ENCODE measurements at regions not wholly inside any gene's neighbourhood (a gene's known extent, or its start where the extent isn't known, plus 50 kb on each side); places are given as distances from the start of the nearest gene placed in this dataset.

DNA sequence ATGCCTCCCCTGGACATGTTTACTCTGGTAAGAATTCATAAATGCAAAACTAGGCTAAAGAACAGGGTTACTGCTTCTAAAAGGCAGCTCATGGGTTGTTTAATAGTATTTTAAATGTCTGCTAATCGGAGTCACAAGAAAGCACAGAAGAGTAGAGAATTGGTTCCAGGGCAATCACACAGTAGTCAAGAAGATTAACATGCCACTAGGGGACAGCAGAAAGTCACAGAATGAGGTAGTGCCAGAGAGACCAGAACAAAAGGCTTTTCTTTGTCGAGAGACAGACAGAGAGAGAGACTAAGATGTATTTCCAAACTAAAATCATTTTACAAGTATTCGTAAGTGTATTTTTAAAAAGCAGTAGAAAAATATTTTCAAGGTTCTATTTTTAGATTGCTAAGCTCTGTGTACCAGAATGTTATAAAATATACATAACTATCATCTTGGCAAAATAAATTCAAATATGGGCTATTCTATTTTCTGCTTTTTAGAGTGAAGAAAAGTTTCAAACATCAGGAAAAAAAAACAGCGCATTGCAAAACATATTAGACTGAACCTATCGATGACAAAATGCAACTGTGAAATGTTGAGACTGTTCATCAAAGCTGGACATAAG, 78.3 kb upstream of the CDIN1 start:
- Histone ChIP-seq H3K4me3 (no peak overlapping the region), H3K27ac (peak overlapping the region in 1 of 4 donors; percentile 0), H3K4me1 (peaks cover 0 to 3% (median 0%) of the 10 kb centered on the region in 3 donors), H3K9me3 (no peaks in the 10 kb centered on the region), H3K36me3 (no peaks in the 10 kb centered on the region), H3K27me3 (no peaks in the 10 kb centered on the region)
- TF ChIP-seq POLR2A (IDR thresholded peaks at IDR 0.05), result no peak
- TF ChIP-seq, protein P1, sequence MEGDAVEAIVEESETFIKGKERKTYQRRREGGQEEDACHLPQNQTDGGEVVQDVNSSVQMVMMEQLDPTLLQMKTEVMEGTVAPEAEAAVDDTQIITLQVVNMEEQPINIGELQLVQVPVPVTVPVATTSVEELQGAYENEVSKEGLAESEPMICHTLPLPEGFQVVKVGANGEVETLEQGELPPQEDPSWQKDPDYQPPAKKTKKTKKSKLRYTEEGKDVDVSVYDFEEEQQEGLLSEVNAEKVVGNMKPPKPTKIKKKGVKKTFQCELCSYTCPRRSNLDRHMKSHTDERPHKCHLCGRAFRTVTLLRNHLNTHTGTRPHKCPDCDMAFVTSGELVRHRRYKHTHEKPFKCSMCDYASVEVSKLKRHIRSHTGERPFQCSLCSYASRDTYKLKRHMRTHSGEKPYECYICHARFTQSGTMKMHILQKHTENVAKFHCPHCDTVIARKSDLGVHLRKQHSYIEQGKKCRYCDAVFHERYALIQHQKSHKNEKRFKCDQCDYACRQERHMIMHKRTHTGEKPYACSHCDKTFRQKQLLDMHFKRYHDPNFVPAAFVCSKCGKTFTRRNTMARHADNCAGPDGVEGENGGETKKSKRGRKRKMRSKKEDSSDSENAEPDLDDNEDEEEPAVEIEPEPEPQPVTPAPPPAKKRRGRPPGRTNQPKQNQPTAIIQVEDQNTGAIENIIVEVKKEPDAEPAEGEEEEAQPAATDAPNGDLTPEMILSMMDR (IDR thresholded peaks at IDR 0.05), result peak; percentile 27 to 76 (median 62)
- WGBS, 2 donors, result 24 to 29% methylated on average over 5 of the region's 5 CpGs
- intact Hi-C loops (cut with DNase I), result loop anchor here (10.0 kb wide), 1 partner anchor 374 kb away; no protein-coding TSS in a partner anchor
- no peak for DNase-seq

GRCh38 chr15:36502509-36502908, 76.9 kb upstream of the CDIN1 start:
- no peak for DNase-seq
- Histone ChIP-seq H3K27ac (no peak overlapping the region), H3K27me3 (no peaks in the 10 kb centered on the region), H3K36me3 (no peaks in the 10 kb centered on the region), H3K4me3 (no peak overlapping the region), H3K4me1 (peaks cover 0 to 3% (median 0%) of the 10 kb centered on the region in 3 donors), H3K9me3 (no peaks in the 10 kb centered on the region)
- TF ChIP-seq POLR2A (IDR thresholded peaks at IDR 0.05), result no peak
- TF ChIP-seq, protein P1 (IDR thresholded peaks at IDR 0.05), result no peak
- intact Hi-C loops (cut with DNase I), result loop anchor here (10.0 kb wide), 1 partner anchor 372 kb away; no protein-coding TSS in a partner anchor
- 45 to 55% methylated on average over 1 of the region's 1 CpG for WGBS, 2 donors

DNA sequence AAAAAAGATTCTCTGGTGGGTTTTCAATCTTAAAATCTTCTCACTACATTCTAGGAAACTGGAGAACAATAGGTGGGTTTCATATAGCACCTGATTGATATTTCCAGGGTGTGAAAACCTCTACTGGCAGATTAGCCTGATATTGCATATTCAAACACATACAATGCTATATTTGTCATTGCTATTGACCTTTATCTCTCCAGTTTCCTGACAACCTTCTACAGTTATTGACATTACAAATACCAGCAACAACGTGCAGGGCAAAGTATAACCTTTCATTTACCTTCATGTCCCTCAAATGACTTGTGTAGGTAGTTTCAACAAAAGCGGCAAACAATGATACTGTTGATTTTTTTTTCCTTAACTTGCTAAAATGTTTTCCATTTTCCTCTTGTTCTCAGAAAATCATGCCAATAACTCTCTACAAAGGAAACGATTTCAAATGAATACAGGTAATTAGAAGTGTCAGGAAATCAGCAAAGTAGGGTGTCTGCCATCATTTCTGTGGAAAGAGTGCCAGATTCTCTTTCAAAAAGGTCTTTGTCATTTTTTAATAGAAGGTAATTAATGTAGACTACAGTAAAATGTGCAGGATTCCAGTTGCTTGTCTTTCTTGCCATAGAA, 72.6 kb upstream of the CDIN1 start:
- no peak for TF ChIP-seq POLR2A (IDR thresholded peaks at IDR 0.05)
- TF ChIP-seq, protein P1 (IDR thresholded peaks at IDR 0.05), result no peak
- 48% methylated on average over 3 of the region's 3 CpGs for WGBS, 2 donors
- H3K4me3 ChIP-seq, result no peak overlapping the region
- H3K27ac ChIP-seq, result no peak overlapping the region
- H3K27me3 ChIP-seq, result no peaks in the 10 kb centered on the region
- no peaks in the 10 kb centered on the region for H3K36me3 ChIP-seq
- DNase-seq, result no peak
- no peaks in the 10 kb centered on the region for H3K4me1 ChIP-seq
- intact Hi-C loops (cut with DNase I), result loop anchor here (10.0 kb wide), 1 partner anchor 368 kb away; no protein-coding TSS in a partner anchor
- no peaks in the 10 kb centered on the region for H3K9me3 ChIP-seq

GRCh38 chr15:36507458-36507857, 72.0 kb upstream of the CDIN1 start:
- Histone ChIP-seq H3K4me1 (no peaks in the 10 kb centered on the region), H3K27ac (no peak overlapping the region), H3K9me3 (no peaks in the 10 kb centered on the region), H3K36me3 (no peaks in the 10 kb centered on the region), H3K27me3 (no peaks in the 10 kb centered on the region), H3K4me3 (no peak overlapping the region)
- TF ChIP-seq POLR2A (IDR thresholded peaks at IDR 0.05), result no peak
- TF ChIP-seq, protein P1 (IDR thresholded peaks at IDR 0.05), result no peak
- no peak for DNase-seq
- WGBS, 2 donors, result 4 to 13% methylated on average over 1 of the region's 1 CpG
- intact Hi-C loops (cut with DNase I), result loop anchor here (10.0 kb wide), 1 partner anchor 367 kb away; no protein-coding TSS in a partner anchor

- WGBS, 2 donors, result 82 to 96% methylated on average over 3 of the region's 3 CpGs
- Histone ChIP-seq H3K27me3 (no peaks in the 10 kb centered on the region), H3K4me1 (no peaks in the 10 kb centered on the region), H3K9me3 (no peaks in the 10 kb centered on the region), H3K27ac (no peak overlapping the region), H3K36me3 (no peaks in the 10 kb centered on the region), H3K4me3 (no peak overlapping the region)
- TF ChIP-seq POLR2A (IDR thresholded peaks at IDR 0.05), result no peak
- TF ChIP-seq, protein P1 (IDR thresholded peaks at IDR 0.05), result no peak
- intact Hi-C loops (cut with DNase I), result no loop called here
- DNase-seq, result no peak
Measured at GRCh38 chr15:36511594-36511993, 67.8 kb upstream of the CDIN1 start.

Data from esophagus squamous epithelium (tissue), 5 donors.